A549 (cell line): ENCODE measurements at regions not wholly inside any gene's neighbourhood (a gene's known extent, or its start where the extent isn't known, plus 50 kb on each side); places are given as distances from the start of the nearest gene placed in this dataset.

Experiments
- ATAC-seq, 2 experiments: fragments of 200-7000 bp in 1 of 2; fragments of >200 bp in 1 of 2; cut with Nextera tagmentation in 1 of 2; cut with Tn5 transposase in 1 of 2; 3 replicates each; pipeline versions ENCODE4 v1.8.0 to v1.9.1; 2018 to 2020; ENCODE audit warnings: mild to moderate bottlenecking in 1 of 2, moderate library complexity in 1 of 2
- CTCF ChIA-PET: fragments of 300-600 bp; sonication (Branson Sonifier 250); formaldehyde crosslinking; extraction: SDS; loops from one replicate; lab custom pipeline; 2021; ENCODE audit warnings: antibody characterized with exemption, inconsistent platforms; lab: Yijun Ruan, JAX
- POLR2A ChIA-PET: fragments of 350-600 bp; formaldehyde crosslinking; extraction: SDS; loops from one replicate; lab custom pipeline; 2021; ENCODE audit warnings: antibody characterized with exemption, inconsistent platforms; lab: Yijun Ruan, JAX
- DNase-seq, 2 experiments: peaks; one replicate each; pipeline versions ENCODE4 v3.0.0 to v3.0.0-alpha.2; 2011 to 2016; ENCODE audit warnings: low read depth in 1 of 2, low spot score in 1 of 2
- FAIRE-seq: peaks from 2 replicates; lab custom pipeline; 2011; peaks lifted over from hg19 to GRCh38; lab: Jason Lieb, UNC
- H3K27ac ChIP-seq, 2 experiments: fragments of >200 bp; sonication (Bioruptor Twin); formaldehyde crosslinking; 3 replicates each; pipeline ENCODE4 v1.5.1; 2016 to 2017
- H3K4me1 ChIP-seq: fragments of >200 bp; sonication (Bioruptor Twin); formaldehyde crosslinking; 3 replicates; pipeline ENCODE4 v1.6.1; 2016
- H3K4me2 ChIP-seq: fragments of >200 bp; sonication (Bioruptor Twin); formaldehyde crosslinking; 3 replicates; pipeline ENCODE4 v1.6.1; 2016
- H3K4me3 ChIP-seq: fragments of >200 bp; sonication (Bioruptor Twin); formaldehyde crosslinking; 3 replicates; pipeline ENCODE4 v1.5.1; 2016
- H3K9me3 ChIP-seq: fragments of >200 bp; sonication (Bioruptor Twin); formaldehyde crosslinking; 3 replicates; pipeline ENCODE4 v1.6.1; 2016
- BHLHE40 ChIP-seq: IDR thresholded peaks from 2 replicates; pipeline ENCODE4 v1.6.1; 2012; ENCODE audit warnings: low read depth, low read length, inconsistent platforms
- CBX2 ChIP-seq: fragments of 200-600 bp; sonication (generic); IDR thresholded peaks from 2 replicates; pipeline ENCODE4 v1.6.1; 2016; ENCODE audit warnings: low read depth, mild to moderate bottlenecking, borderline replicate concordance
- CBX8 ChIP-seq: fragments of 200-600 bp; sonication (generic); IDR thresholded peaks from 2 replicates; pipeline ENCODE4 v1.6.1; 2016
- CHD2 ChIP-seq: fragments of 150-350 bp; IDR thresholded peaks from 2 replicates; pipeline ENCODE4 v1.6.1; 2014; ENCODE audit warnings: low read length; ENCODE audit not compliant: partially characterized antibody
- CHD4 ChIP-seq: fragments of 200-600 bp; sonication (generic); IDR thresholded peaks from 2 replicates; pipeline ENCODE4 v1.6.1; 2016; ENCODE audit warnings: antibody characterized with exemption, mild to moderate bottlenecking, borderline replicate concordance
- EHF ChIP-seq: fragments of 250-450 bp; sonication (Bioruptor Pico); IDR thresholded peaks from 2 replicates; pipeline ENCODE4 v1.5.0; 2020; ENCODE audit warnings: mild to moderate bottlenecking
- EHMT2 ChIP-seq: fragments of 200-600 bp; sonication (generic); IDR thresholded peaks from 2 replicates; pipeline ENCODE4 v1.6.1; 2016; ENCODE audit warnings: antibody characterized with exemption, low read depth, mild to moderate bottlenecking, moderate library complexity
- EP300 ChIP-seq, 2 experiments: fragments of >200 bp; sonication (Bioruptor Twin); formaldehyde crosslinking; IDR thresholded peaks; 2 replicates in 1 of 2; 3 replicates in 1 of 2; pipeline ENCODE4 v1.6.1; 2016 to 2017
- FOSB ChIP-seq: fragments of 250-450 bp; sonication (Bioruptor Pico); IDR thresholded peaks from 2 replicates; pipeline ENCODE4 v1.5.0; 2020; ENCODE audit warnings: mild to moderate bottlenecking, moderate library complexity
- FOSL2 ChIP-seq, 2 experiments: fragments of 450-650 bp in 1 of 2; fragments of >200 bp in 1 of 2; sonication (Bioruptor Twin) in 1 of 2; formaldehyde crosslinking; IDR thresholded peaks; 2 replicates each; pipeline versions ENCODE4 v1.5.0 to v1.6.1; 2016 to 2020; ENCODE audit warnings: mild to moderate bottlenecking in 1 of 2, moderate library complexity in 1 of 2
- FOXS1 ChIP-seq: fragments of 250-450 bp; sonication (Bioruptor Pico); IDR thresholded peaks from 2 replicates; pipeline ENCODE4 v1.5.0; 2020; ENCODE audit warnings: mild to moderate bottlenecking, moderate library complexity
- GATA3 ChIP-seq: IDR thresholded peaks from 2 replicates; pipeline ENCODE4 v1.6.1; 2012; ENCODE audit warnings: borderline replicate concordance
- HOXA7 ChIP-seq: fragments of 250-450 bp; sonication (Bioruptor Pico); IDR thresholded peaks from 2 replicates; pipeline ENCODE4 v1.5.0; 2020; ENCODE audit warnings: mild to moderate bottlenecking, moderate library complexity
- KDM1A ChIP-seq: fragments of 200-600 bp; sonication (generic); IDR thresholded peaks from 2 replicates; pipeline ENCODE4 v1.6.1; 2016; ENCODE audit warnings: low read depth, mild to moderate bottlenecking
- MAFK ChIP-seq: fragments of 450-650 bp; IDR thresholded peaks from 2 replicates; pipeline ENCODE4 v1.6.1; 2014; ENCODE audit not compliant: partially characterized antibody
- MAZ ChIP-seq: fragments of 150-350 bp; IDR thresholded peaks from 2 replicates; pipeline ENCODE4 v1.6.1; 2014; ENCODE audit warnings: antibody characterized with exemption, low read depth, low read length, borderline replicate concordance
- POLR2A ChIP-seq: IDR thresholded peaks from 2 replicates; pipeline ENCODE4 v1.6.1; 2012; ENCODE audit warnings: mild to moderate bottlenecking, low read length
- POLR2AphosphoS2 ChIP-seq: conservative IDR thresholded peaks from 2 replicates; pipeline ENCODE4 v1.6.1; 2012; ENCODE audit warnings: low read length, improper control_type of control experiment, inconsistent platforms
- RAD21 ChIP-seq, 2 experiments: fragments of >200 bp in 1 of 2; sonication (Bioruptor Twin) in 1 of 2; formaldehyde crosslinking in 1 of 2; IDR thresholded peaks in 1 of 2; conservative IDR thresholded peaks in 1 of 2; 2 replicates in 1 of 2; 3 replicates in 1 of 2; pipeline ENCODE4 v1.6.1; 2012 to 2018; ENCODE audit warnings: inconsistent platforms in 1 of 2
- SREBF2 ChIP-seq: fragments of 450-650 bp; IDR thresholded peaks from 2 replicates; pipeline ENCODE4 v1.6.1; 2014; ENCODE audit warnings: mild to moderate bottlenecking, moderate library complexity
- TFCP2L1 ChIP-seq: fragments of 250-450 bp; sonication (Bioruptor Pico); IDR thresholded peaks from 2 replicates; pipeline ENCODE4 v1.5.0; 2021; ENCODE audit warnings: mild to moderate bottlenecking
- ZFP36 ChIP-seq: fragments of 450-650 bp; IDR thresholded peaks from 2 replicates; pipeline ENCODE4 v1.6.1; 2014; ENCODE audit warnings: borderline replicate concordance; ENCODE audit not compliant: partially characterized antibody
- ZNF302 ChIP-seq: fragments of 250-450 bp; sonication (Bioruptor Pico); IDR thresholded peaks from 2 replicates; pipeline ENCODE4 v1.9.0; 2021; ENCODE audit warnings: inconsistent platforms, mild to moderate bottlenecking, moderate library complexity
- ZSCAN20 ChIP-seq: fragments of 250-450 bp; sonication (Bioruptor Pico); IDR thresholded peaks from 2 replicates; pipeline ENCODE4 v1.8.0; 2022; ENCODE audit warnings: mild to moderate bottlenecking, moderate library complexity
- WGBS: methylation state at CpG from one replicate; pipeline ENCODE4 v1.1.6; 2017; ENCODE audit errors: missing lambda C conversion rate; 5-methylcytosine and 5-hydroxymethylcytosine counted together
- TF ChIP-seq, protein P1 (sequence below): fragments of >200 bp; sonication (Bioruptor Twin); formaldehyde crosslinking; IDR thresholded peaks from 2 replicates; pipeline ENCODE4 v1.6.1; 2016
- TF ChIP-seq, protein P2 (sequence below): fragments of 150-350 bp; IDR thresholded peaks from 2 replicates; pipeline ENCODE4 v1.6.1; 2014; ENCODE audit warnings: low read depth, mild to moderate bottlenecking, low read length
- TF ChIP-seq, protein P3 (sequence below): IDR thresholded peaks from 2 replicates; pipeline ENCODE4 v1.6.1; 2012; ENCODE audit warnings: low read depth, borderline replicate concordance
- TF ChIP-seq, protein P4 (sequence below): fragments of 250-450 bp; sonication (Bioruptor Pico); IDR thresholded peaks from 2 replicates; pipeline ENCODE4 v1.5.0; 2020; ENCODE audit warnings: low read depth, mild to moderate bottlenecking, moderate library complexity
- TF ChIP-seq, protein P5 (sequence below): IDR thresholded peaks from 2 replicates; pipeline ENCODE4 v1.6.1; 2012

DNA sequence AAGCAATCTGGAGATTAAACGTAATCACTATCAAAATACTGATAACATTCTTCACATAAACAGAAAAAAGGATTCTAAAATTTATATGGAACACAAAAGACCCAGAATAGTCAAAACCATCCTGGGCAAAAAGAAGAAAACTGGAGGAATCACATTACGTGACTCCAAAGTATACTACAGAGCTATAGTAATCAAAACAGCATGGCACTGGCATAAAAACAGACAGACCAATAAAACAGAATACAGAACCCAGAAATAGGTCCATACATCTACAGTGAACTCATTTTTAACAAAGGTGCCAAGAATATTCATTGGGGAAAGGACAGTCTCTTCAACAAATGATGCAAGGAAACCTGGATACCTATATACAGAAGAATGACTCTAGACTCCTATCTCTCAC lies 621.9 kb upstream of the CCDC54 start:
- WGBS, result 3% methylated on average over 2 of the region's 2 CpGs
- TF ChIP-seq, protein P1, sequence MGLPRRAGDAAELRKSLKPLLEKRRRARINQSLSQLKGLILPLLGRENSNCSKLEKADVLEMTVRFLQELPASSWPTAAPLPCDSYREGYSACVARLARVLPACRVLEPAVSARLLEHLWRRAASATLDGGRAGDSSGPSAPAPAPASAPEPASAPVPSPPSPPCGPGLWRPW, result no peak
- TF ChIP-seq CBX2 (no peak), TFCP2L1 (CRISPR knock-in tag) (no peak), EHF (CRISPR knock-in tag) (no peak), FOSB (no peak), MAZ (no peak), RAD21 (conservative IDR thresholded peaks at IDR 0.05 in 1 of 2, IDR thresholded peaks at IDR 0.05 in 1 of 2) (no peak), ZSCAN20 (CRISPR knock-in tag) (no peak), EHMT2 (no peak), POLR2AphosphoS2 (no peak), ZNF302 (CRISPR knock-in tag) (no peak), MAFK (no peak), ZFP36 (no peak), CBX8 (no peak)
- TF ChIP-seq, protein P2, sequence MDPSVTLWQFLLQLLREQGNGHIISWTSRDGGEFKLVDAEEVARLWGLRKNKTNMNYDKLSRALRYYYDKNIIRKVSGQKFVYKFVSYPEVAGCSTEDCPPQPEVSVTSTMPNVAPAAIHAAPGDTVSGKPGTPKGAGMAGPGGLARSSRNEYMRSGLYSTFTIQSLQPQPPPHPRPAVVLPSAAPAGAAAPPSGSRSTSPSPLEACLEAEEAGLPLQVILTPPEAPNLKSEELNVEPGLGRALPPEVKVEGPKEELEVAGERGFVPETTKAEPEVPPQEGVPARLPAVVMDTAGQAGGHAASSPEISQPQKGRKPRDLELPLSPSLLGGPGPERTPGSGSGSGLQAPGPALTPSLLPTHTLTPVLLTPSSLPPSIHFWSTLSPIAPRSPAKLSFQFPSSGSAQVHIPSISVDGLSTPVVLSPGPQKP, result no peak
- TF ChIP-seq, protein P3, sequence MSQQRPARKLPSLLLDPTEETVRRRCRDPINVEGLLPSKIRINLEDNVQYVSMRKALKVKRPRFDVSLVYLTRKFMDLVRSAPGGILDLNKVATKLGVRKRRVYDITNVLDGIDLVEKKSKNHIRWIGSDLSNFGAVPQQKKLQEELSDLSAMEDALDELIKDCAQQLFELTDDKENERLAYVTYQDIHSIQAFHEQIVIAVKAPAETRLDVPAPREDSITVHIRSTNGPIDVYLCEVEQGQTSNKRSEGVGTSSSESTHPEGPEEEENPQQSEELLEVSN, result no peak
- TF ChIP-seq, all 56 proteins: peak for 0
- no peak for ATAC-seq

DNA sequence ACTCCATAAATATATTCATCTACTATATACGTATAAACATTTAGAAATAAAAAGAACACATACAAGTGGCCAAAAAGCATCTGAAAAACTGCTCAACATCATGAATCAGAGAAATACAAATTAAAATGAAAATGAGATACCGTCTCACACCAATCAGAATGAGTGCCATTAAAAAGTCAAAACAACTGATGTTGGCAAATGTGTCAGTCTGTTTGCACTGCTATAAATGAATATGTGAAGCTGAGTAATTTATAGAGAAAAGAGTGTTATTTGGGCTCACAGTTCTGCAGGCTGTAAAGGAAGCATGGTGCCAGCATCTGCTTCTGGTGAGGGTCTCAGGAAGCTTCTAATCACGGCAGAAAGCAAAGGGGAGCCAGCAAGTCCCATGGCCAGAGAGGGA lies 620.3 kb upstream of the CCDC54 start:
- Histone ChIP-seq H3K4me1 (no peaks in the 10 kb centered on the region), H3K4me3 (no peak overlapping the region), H3K9me3 (peaks cover 8% of the 10 kb centered on the region; the same call in 1 of the 3 replicates), H3K27ac (no peak overlapping the region), H3K4me2 (no peak overlapping the region)
- 45% methylated on average over 3 of the region's 3 CpGs for WGBS
- ChIA-PET POLR2A (no interaction called here), CTCF (no interaction called here)
- DNase-seq (no peak), FAIRE-seq (no peak), ATAC-seq (no peak)
- TF ChIP-seq, protein P4, sequence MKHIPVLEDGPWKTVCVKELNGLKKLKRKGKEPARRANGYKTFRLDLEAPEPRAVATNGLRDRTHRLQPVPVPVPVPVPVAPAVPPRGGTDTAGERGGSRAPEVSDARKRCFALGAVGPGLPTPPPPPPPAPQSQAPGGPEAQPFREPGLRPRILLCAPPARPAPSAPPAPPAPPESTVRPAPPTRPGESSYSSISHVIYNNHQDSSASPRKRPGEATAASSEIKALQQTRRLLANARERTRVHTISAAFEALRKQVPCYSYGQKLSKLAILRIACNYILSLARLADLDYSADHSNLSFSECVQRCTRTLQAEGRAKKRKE (CRISPR knock-in tag), result no peak
- TF ChIP-seq POLR2A, result no peak
- TF ChIP-seq CBX2, result no peak
- no peak for TF ChIP-seq GATA3
- no peak for TF ChIP-seq BHLHE40
- no peak for TF ChIP-seq CHD2
- TF ChIP-seq FOXS1 (CRISPR knock-in tag), result no peak
- no peak for TF ChIP-seq EHMT2

More for the DNA sequence above, 621.9 kb upstream of the CCDC54 start:
- Histone ChIP-seq H3K4me3 (no peak overlapping the region), H3K4me1 (no peaks in the 10 kb centered on the region), H3K9me3 (peaks cover 8% of the 10 kb centered on the region; the same call in 1 of the 3 replicates), H3K27ac (no peak overlapping the region), H3K4me2 (no peak overlapping the region)
- FAIRE-seq, result no peak
- POLR2A ChIA-PET, result no interaction called here
- DNase-seq, result no peak
- CTCF ChIA-PET, result no interaction called here

DNA sequence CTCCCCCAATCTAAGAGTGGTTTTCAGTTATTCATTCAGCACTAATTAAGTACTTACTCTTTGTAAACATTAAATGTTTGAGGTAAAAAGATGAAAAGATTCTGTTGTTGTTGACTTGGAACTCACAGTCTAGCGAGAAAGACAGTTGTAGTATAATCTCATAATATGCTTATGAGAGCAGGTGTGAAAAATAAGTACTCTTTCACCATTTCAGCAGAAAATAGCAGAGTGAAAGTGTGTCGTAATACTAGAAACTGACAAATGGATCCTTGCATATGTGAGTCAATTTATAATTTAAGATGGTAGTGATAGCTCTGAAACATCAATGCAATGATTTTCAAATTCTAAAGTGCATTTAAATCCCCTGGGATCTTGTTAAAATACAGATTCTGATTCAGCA lies 618.8 kb upstream of the CCDC54 start:
- H3K27ac ChIP-seq, result no peak overlapping the region
- WGBS, result 31% methylated on average over 2 of the region's 2 CpGs
- CTCF ChIA-PET, result no interaction called here
- POLR2A ChIA-PET, result no interaction called here
- H3K9me3 ChIP-seq, result peaks cover 8% of the 10 kb centered on the region; the same call in 1 of the 3 replicates
- FAIRE-seq (no peak), DNase-seq (no peak), ATAC-seq (no peak)
- no peak overlapping the region for H3K4me2 ChIP-seq
- no peak overlapping the region for H3K4me3 ChIP-seq
- no peaks in the 10 kb centered on the region for H3K4me1 ChIP-seq
- TF ChIP-seq FOSL2 (IDR thresholded peaks at IDR 0.05) (no peak), FOSL2 (CRISPR knock-in tag; IDR thresholded peaks at IDR 0.05) (no peak), CHD4 (no peak), EP300 (IDR thresholded peaks at IDR 0.05) (no peak), SREBF2 (no peak), HOXA7 (CRISPR knock-in tag) (no peak), KDM1A (no peak)
- TF ChIP-seq, protein P5, sequence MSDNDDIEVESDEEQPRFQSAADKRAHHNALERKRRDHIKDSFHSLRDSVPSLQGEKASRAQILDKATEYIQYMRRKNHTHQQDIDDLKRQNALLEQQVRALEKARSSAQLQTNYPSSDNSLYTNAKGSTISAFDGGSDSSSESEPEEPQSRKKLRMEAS, result no peak
